Common myeloid progenitor, CD34-positive (primary cell): ENCODE measurements at regions not wholly inside any gene's neighbourhood (a gene's known extent, or its start where the extent isn't known, plus 50 kb on each side); places are given as distances from the start of the nearest gene placed in this dataset.

Experiments
- CTCF ChIA-PET: fragments of 350-600 bp; sonication (Branson Sonifier 250); formaldehyde crosslinking; loops from one replicate; lab custom pipeline; 2021; ENCODE audit warnings: antibody characterized with exemption; lab: Charles Lee
- POLR2A ChIA-PET: fragments of 350-600 bp; sonication (Branson Sonifier 250); formaldehyde crosslinking; loops from one replicate; lab custom pipeline; 2021; ENCODE audit warnings: antibody characterized with exemption; lab: Charles Lee
- DNase-seq, 3 donors: peaks; one replicate each; pipeline versions ENCODE4 v3.0.0 to v3.0.0-alpha.2; 2013
- H3K27ac ChIP-seq, 2 experiments: 1 replicate in 1 of 2; 2 replicates in 1 of 2; pipeline ENCODE4 v1.7.0; 2013; ENCODE audit warnings: inconsistent platforms in 2 of 2, low read length in 2 of 2, mild to moderate bottlenecking in 2 of 2, low read depth in 1 of 2, moderate library complexity in 1 of 2; ENCODE audit not compliant: severe bottlenecking in 2 of 2, insufficient read depth in 1 of 2, poor library complexity in 1 of 2
- H3K27me3 ChIP-seq, 5 experiments: replicated peaks in 2 of 5; 1 replicate in 3 of 5; 2 replicates in 2 of 5; pipeline versions ENCODE4 v1.6.1 to v1.7.0; 2013; ENCODE audit warnings: low read length in 4 of 5, mild to moderate bottlenecking in 2 of 5, moderate library complexity in 2 of 5, inconsistent platforms in 1 of 5; ENCODE audit not compliant: insufficient read depth in 5 of 5, control insufficient read depth in 4 of 5
- H3K36me3 ChIP-seq, 4 experiments: 1 replicate in 2 of 4; 2 replicates in 2 of 4; pipeline versions ENCODE4 v1.6.1 to v1.7.0; 2013; ENCODE audit warnings: low read length in 3 of 4, control low read depth in 1 of 4, mild to moderate bottlenecking in 1 of 4; ENCODE audit not compliant: control insufficient read depth in 4 of 4, insufficient read depth in 4 of 4
- H3K4me1 ChIP-seq, 4 experiments: 1 replicate in 3 of 4; 2 replicates in 1 of 4; pipeline versions ENCODE4 v1.6.1 to v1.7.1; 2013; ENCODE audit warnings: low read length in 3 of 4, mild to moderate bottlenecking in 3 of 4, control low read depth in 1 of 4, inconsistent platforms in 1 of 4, moderate library complexity in 1 of 4; ENCODE audit not compliant: control insufficient read depth in 4 of 4, insufficient read depth in 4 of 4; ENCODE audit errors: control extremely low read depth in 1 of 4
- H3K4me3 ChIP-seq, 7 experiments: 1 replicate in 4 of 7; 2 replicates in 3 of 7; pipeline versions ENCODE4 v1.5.1 to v1.7.0; 2013; ENCODE audit warnings: mild to moderate bottlenecking in 7 of 7, low read length in 6 of 7, moderate library complexity in 6 of 7, inconsistent platforms in 2 of 7, low read depth in 2 of 7, control low read depth in 1 of 7; ENCODE audit not compliant: insufficient read depth in 4 of 7, control insufficient read depth in 1 of 7; ENCODE audit errors: extremely low read depth in 1 of 7
- H3K9me3 ChIP-seq, 5 experiments: 1 replicate in 4 of 5; 2 replicates in 1 of 5; pipeline versions ENCODE4 v1.6.1 to v1.7.1; 2013; ENCODE audit warnings: low read length in 4 of 5, mild to moderate bottlenecking in 2 of 5, inconsistent platforms in 1 of 5, low read depth in 1 of 5, moderate library complexity in 1 of 5; ENCODE audit not compliant: control insufficient read depth in 4 of 5, insufficient read depth in 2 of 5; ENCODE audit errors: control extremely low read depth in 1 of 5
- WGBS: methylation state at CpG from one replicate; pipeline ENCODE4 v1.1.5; 2013; ENCODE audit not compliant: insufficient coverage; 5-methylcytosine and 5-hydroxymethylcytosine counted together

- H3K4me3 ChIP-seq = no peak overlapping the region
- no peaks in the 10 kb centered on the region for H3K27me3 ChIP-seq
- no peaks in the 10 kb centered on the region for H3K9me3 ChIP-seq
- ChIA-PET CTCF (no interaction called here), POLR2A (no interaction called here)
- H3K36me3 ChIP-seq = no peaks in the 10 kb centered on the region
- WGBS = no CpG with 5 or more reads among the region's 1 CpG
- H3K27ac ChIP-seq = no peak overlapping the region
- H3K4me1 ChIP-seq = no peaks in the 10 kb centered on the region
- no peak for DNase-seq
Measured at GRCh38 chr2:150570712-150571111, 83.2 kb upstream of the RND3 start.

DNA sequence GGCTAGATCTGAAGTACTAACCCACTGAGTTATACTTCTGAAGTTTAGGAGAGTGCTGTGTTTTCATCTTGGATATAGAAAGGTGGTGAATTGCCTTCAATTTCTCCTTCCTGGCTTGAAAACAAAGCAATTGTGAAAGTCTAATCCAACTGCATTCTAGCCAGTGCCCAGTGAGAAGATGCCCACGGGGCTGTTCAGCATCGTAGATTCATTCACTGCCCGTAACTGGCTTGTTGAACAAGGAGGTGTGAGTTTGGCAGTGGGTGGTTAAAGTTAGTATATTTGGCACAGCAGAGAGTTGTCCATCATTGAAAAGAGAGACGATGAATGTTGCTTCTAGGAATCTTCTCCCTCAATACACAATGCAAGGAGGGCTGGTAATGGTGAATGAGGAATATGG is 82.3 kb upstream of the RND3 start:
- Histone ChIP-seq H3K27me3 (no peaks in the 10 kb centered on the region), H3K36me3 (no peaks in the 10 kb centered on the region), H3K4me3 (no peak overlapping the region), H3K4me1 (no peaks in the 10 kb centered on the region), H3K27ac (no peak overlapping the region), H3K9me3 (no peaks in the 10 kb centered on the region)
- DNase-seq = no peak
- POLR2A ChIA-PET = no interaction called here
- WGBS = 100% methylated on average over 3 of the region's 4 CpGs
- CTCF ChIA-PET = no interaction called here

- no peak overlapping the region for H3K4me3 ChIP-seq
- no peak overlapping the region for H3K27ac ChIP-seq
- ChIA-PET POLR2A (no interaction called here), CTCF (no interaction called here)
- H3K4me1 ChIP-seq = no peaks in the 10 kb centered on the region
- no peaks in the 10 kb centered on the region for H3K9me3 ChIP-seq
- H3K36me3 ChIP-seq = no peaks in the 10 kb centered on the region
- WGBS = 89% methylated on average over 1 of the region's 4 CpGs
- no peak for DNase-seq
- no peaks in the 10 kb centered on the region for H3K27me3 ChIP-seq
Measured at GRCh38 chr2:150567771-150568301, 80.4 kb upstream of the RND3 start.

DNA sequence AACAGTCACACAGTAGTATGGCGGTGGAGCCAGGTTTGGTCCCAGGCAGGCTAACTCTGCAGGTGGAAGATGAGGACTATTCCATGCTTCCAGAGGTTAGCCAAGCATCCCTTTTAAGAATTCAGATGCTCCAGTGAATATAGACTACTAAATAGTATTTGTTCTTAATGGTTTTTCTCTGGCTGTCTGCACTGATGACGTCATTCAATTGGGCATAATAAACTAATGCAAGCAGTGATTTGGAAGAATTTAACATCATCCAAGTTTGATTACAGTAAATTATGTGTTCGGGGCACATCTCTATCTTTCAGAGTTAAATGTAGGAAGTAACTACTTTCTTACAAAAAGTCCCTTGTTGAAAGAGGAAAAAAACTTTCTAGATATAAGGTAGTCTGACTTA is 78.8 kb upstream of the RND3 start:
- H3K4me1 ChIP-seq = no peaks in the 10 kb centered on the region
- POLR2A ChIA-PET = no interaction called here
- WGBS = no CpG with 5 or more reads among the region's 3 CpGs
- no peaks in the 10 kb centered on the region for H3K36me3 ChIP-seq
- no peak for DNase-seq
- CTCF ChIA-PET = no interaction called here
- no peak overlapping the region for H3K4me3 ChIP-seq
- H3K9me3 ChIP-seq = no peaks in the 10 kb centered on the region
- H3K27me3 ChIP-seq = no peaks in the 10 kb centered on the region
- no peak overlapping the region for H3K27ac ChIP-seq

- ChIA-PET CTCF (no interaction called here), POLR2A (no interaction called here)
- no peaks in the 10 kb centered on the region for H3K4me1 ChIP-seq
- H3K9me3 ChIP-seq = no peaks in the 10 kb centered on the region
- no peak overlapping the region for H3K27ac ChIP-seq
- WGBS = 100% methylated on average over 1 of the region's 1 CpG
- H3K36me3 ChIP-seq = no peaks in the 10 kb centered on the region
- no peak for DNase-seq
- H3K27me3 ChIP-seq = no peaks in the 10 kb centered on the region
- H3K4me3 ChIP-seq = no peak overlapping the region
Measured at GRCh38 chr2:150561076-150561475, 73.6 kb upstream of the RND3 start.

GRCh38 chr2:150557020-150557600 is 69.6 kb upstream of the RND3 start:
- Histone ChIP-seq H3K4me1 (no peaks in the 10 kb centered on the region), H3K9me3 (no peaks in the 10 kb centered on the region), H3K4me3 (no peak overlapping the region), H3K27me3 (no peaks in the 10 kb centered on the region), H3K36me3 (no peaks in the 10 kb centered on the region), H3K27ac (no peak overlapping the region)
- ChIA-PET CTCF (no interaction called here), POLR2A (no interaction called here)
- WGBS = no CpG with 5 or more reads among the region's 2 CpGs
- DNase-seq = no peak

DNA sequence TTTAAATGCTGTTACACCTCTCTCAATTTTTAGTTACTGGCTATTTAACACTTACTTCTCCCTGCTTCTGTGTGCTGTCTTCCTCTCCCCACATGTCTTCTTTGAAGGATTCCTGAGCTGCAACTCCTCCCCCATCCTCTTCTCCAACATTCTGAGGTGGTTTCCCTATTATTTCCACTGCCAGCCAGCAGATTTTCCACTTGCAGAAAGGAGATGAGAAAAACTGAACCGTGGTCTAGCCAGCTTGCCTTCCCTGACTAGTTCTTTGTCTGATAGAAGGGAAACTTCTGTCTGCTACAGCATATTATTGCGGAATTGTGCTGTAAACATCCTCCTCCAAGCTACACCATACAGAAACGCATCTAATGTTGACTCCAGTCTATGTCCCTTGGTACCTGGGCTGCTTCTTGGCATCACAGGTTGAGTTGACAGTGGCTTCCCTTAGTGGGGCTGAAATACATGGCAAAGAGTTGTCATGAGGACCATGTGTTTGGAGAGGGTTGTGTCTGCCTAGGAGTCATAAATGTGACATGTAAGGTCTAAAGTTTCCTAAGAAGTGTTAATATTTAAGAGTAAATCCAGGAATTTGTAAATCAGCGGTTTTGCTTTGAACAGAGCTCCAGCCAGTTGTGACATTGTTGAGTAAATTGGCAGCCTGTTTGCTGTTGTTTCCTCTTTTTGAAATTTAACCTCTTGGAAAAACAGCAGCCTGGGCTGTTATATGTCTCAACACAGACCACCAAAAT is 68.3 kb upstream of the RND3 start:
- no peaks in the 10 kb centered on the region for H3K36me3 ChIP-seq
- POLR2A ChIA-PET = no interaction called here
- H3K4me1 ChIP-seq = no peaks in the 10 kb centered on the region
- 60% methylated on average over 1 of the region's 4 CpGs for WGBS
- no peak for DNase-seq
- no peak overlapping the region for H3K27ac ChIP-seq
- H3K9me3 ChIP-seq = no peaks in the 10 kb centered on the region
- no peak overlapping the region for H3K4me3 ChIP-seq
- CTCF ChIA-PET = no interaction called here
- no peaks in the 10 kb centered on the region for H3K27me3 ChIP-seq
